NCI-H2196 (cell line): ENCODE measurements at regions not wholly inside any gene's neighbourhood (a gene's known extent, or its start where the extent isn't known, plus 50 kb on each side); places are given as distances from the start of the nearest gene placed in this dataset.

Experiments
- DNase-seq: peaks from one replicate; lab custom pipeline; 2025; ENCODE audit not compliant: unreplicated experiment; lab: John Stamatoyannopoulos, UW

DNA sequence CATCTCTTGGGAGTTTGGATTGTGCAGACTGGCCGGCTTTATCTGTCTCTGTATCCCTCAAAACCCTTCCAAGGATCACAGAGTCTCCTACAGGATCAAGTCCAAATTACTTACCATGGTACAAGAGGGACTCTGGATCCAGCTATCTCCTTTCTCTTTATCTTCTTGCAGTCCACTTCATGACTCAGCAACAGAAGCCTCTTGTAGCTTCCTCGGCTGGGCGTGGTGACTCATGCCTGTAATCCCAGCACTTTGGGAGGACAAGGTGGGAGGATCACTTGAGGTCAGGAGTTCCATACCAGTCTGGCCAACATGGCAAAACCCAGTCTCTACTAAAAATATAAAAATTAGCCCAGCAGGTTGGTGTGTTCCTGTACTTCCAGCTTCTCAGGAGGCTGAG, 189.7 kb downstream of the BCAT1 start:
- no peak for DNase-seq

DNA sequence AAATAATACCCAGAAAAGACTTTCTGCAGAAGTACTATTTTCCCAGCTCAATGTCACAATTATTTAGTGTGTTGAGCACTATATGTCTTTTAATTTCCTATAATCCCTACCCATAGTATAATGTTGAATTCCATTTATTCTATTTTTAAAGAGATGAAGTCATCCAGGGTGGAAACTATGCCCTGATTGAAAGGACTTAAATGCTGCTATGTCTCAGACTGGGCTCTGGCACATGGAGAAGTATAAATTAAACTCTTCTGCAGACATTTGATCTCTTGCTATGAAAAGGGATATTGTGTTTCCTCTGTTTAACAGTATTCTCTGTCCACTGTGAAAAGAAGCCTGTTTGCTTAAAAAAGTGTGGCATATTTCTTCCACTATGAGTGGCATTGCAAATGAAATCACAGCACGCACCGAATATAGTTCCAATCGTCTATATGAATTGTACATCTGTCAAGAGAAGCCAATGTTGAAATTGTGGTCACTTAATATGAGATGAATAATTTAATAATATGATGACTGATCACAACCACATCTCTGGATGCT, 192.3 kb downstream of the BCAT1 start:
- no peak for DNase-seq

- peak; percentile 58 for DNase-seq
Measured at GRCh38 chr12:24754690-24755638, 193.9 kb downstream of the BCAT1 start.

GRCh38 chr12:24752763-24753462, 196.0 kb downstream of the BCAT1 start:
- no peak for DNase-seq

DNA sequence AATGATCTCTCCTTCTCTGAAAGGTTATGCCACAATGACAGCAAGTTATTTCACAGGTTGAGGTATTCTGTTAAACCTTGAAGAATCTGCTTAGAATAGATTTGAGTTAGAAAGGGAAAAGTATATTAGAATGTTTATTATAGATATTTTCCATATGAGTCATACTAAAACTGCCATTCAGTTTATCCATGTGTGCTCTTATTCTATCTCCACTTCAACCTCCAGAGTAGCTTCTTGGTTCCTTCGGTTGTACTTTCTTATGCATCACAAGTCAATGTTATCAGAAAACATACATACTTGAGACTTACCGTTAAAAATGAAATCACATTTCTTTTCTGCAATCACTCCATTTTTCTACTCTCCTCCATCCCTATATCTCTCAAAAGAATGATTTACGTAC, 197.7 kb downstream of the BCAT1 start:
- DNase-seq = no peak

DNA sequence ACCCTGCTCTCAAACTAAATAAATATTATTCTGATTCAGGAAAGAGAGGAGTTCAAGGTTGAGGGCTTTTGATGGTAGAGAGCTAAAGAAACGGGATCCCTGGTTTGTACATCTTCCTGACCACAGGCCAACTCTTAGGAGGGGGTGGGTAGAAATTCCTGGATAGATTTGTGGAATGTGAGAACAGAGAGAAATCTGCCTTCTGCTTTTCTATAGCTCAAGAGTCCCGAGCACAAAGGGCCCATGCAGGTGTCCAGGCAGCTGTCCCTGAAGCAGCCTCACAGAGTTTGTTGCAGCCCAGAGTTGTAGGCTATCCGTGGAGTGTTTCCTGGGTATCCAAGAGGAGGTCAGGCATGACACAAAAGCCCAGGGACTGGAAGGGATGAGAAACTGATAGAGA, 198.6 kb downstream of the BCAT1 start:
- DNase-seq = no peak

GRCh38 chr12:24749171-24749570, 199.7 kb downstream of the BCAT1 start:
- no peak for DNase-seq

DNA sequence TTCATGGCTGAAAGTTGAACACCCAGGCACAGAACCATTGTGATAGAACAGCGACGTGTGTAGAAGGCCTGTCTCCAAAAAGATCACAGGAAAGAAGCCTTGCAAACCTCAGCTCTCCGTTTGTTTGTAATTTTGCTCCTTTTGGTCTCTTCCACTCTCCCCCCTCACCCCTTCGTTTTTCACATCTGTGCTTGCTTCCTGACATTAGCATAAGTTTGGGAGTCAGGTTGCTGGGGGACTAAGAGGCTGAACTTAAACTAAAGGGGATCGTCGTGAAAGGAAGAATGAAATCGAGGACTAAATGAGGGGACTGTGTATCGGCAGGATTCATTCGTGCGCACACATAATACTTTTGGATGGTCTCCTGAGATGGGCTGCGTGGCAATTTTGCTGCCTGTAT, 200.6 kb downstream of the BCAT1 start:
- DNase-seq = no peak

GRCh38 chr12:24746864-24747263, 202.0 kb downstream of the BCAT1 start:
- no peak for DNase-seq

DNA sequence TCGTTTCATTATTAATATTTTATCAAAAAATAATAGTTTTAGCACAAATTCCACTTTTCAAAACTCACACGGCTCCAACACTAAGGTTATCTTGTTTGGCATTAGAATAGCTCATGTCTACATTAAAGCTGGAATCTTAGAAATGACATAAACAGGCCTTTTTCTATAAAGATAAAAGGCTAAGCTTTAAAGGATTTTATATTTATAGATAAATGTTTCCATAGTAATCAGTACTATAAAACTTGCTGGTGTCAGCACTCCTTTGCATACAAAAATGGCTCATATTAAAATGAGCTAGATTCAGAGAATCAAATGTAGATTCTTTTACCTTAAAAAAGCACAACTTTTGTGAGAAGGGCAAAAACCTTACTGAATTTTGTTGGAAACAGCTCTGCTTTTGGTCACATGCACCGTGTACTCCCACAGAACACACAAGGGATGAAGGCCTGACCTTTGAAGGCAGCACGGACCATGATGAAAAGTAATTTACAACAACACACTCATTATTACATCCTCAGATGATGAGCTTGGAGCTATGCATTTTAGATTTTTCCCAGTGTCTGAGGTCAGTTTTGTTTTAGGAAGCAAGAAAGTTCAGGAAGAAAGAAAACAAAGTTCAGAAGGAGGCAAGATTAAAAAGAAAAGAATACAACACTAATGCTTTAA, 202.8 kb downstream of the BCAT1 start:
- no peak for DNase-seq

- DNase-seq = no peak
Measured at GRCh38 chr12:24743941-24744793, 204.7 kb downstream of the BCAT1 start.

DNA sequence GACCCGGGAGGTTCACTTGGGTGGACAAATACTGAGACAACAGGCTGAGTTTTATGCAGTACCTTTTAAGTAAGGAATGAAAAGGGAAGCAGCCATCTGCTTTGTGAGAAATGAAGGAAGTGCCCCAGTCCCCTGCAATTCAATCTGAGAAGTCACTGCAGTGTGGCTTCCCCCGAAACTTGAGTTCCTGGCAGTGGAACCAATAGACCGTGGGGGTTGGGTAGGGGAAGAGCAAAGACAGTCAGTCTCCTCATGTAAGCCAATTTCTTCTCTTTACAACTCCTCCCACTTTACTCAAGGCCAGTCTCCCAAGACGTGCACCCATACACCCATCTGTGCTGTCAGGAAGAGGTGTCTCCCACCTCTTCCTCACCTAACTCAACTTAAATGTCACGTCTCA, 206.5 kb downstream of the BCAT1 start:
- no peak for DNase-seq

- DNase-seq = no peak
Measured at GRCh38 chr12:24741216-24741615, 207.7 kb downstream of the BCAT1 start.

DNA sequence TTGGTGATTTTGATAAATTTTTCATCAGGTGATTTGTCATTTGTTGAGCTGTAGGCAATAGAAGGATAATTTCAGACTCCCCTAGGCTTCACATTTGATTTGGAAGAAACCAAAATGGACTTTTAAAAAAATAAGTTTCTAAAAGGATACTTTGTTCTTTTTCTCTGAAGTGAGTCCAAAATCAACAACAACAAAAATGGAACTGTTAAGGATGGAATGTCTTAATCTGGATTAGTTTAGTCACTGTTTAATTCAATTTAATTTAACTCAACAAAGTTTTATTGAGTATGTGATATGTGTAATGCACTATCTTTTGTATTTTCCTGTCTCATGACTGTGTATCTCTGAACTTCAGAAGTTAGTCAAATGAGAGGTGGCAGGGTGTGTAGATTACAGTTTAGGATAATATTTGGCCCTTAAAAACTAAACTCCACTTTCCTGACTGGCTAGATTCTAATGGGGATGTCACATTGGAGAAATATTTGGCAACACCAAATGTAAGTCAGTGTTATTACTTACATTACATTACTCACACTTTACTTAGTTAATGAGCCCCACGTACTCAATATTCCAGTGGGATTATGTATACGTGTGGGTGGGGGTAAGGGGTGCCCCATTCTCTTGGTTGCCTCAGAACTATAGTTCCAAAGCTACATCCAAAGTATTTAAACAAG, 209.7 kb downstream of the BCAT1 start:
- DNase-seq = no peak

DNA sequence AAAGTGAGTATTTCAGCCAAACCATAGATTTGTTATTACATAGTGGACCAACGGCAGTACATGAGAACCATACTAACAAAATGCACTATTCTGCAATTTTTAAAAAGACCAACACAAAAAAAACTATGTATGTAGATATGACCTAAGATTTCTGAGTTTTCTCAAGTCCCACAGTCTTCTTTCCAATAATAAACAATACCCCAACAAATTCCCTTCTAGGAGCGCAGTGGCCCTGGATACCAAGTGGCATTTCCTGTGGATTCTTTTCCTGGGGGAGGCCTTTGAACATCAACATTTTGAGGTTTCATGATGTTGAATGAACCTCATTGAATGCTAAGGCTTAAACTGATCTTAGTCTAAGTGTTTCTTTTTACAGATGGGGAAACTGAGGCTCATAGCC, 210.5 kb downstream of the BCAT1 start:
- no peak for DNase-seq

DNA sequence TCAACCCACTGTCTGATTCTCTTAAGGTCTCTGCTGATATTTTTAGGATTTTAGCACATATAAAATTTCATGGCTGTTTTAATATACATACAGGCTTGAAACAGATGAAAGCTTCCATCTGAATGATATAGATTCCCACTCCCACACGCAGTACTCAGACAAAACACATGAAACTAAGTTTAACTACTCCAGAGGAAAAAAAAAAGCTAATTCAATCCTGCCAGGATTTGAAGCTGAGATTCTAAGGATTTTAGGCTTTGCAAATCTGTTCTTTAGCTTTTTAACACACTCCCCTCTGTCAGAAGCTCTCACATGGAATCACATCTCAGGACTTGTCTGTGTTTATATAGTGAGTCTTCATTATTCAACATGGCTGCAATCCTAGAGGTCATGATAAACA, 217.3 kb downstream of the BCAT1 start:
- DNase-seq = no peak

- DNase-seq = no peak
Measured at GRCh38 chr12:24730489-24730896, 218.4 kb downstream of the BCAT1 start.

- DNase-seq = no peak
Measured at GRCh38 chr12:24728826-24729225, 220.1 kb downstream of the BCAT1 start.

DNA sequence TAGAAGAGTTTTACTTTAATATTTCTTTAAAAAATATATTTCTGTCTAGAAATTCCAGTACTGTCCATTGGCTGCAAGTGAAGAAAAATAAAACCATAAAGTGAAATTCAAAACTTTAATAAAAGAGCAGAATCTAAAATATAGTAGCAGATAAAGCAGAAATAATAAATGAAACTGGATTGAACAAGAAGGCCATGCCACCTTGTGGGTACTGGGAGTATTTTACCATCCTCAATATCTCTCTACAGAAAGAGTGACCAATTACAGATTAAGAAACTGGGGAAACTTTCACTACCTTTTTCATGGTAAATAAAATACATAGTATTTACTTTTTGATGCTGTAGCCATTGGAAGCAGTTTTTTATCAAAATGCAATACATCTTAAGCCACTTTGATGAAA, 220.5 kb downstream of the BCAT1 start:
- peak; percentile 43 for DNase-seq

- DNase-seq = no peak
Measured at GRCh38 chr12:24725616-24726015, 223.3 kb downstream of the BCAT1 start.
